A549 (cell line): ENCODE measurements at regions not wholly inside any gene's neighbourhood (a gene's known extent, or its start where the extent isn't known, plus 50 kb on each side); places are given as distances from the start of the nearest gene placed in this dataset.

ENCODE experiments used
- CHD4 ChIP-seq: fragments of 200-600 bp; sonication (generic); IDR thresholded peaks from 2 replicates; pipeline ENCODE4 v1.6.1; 2016; ENCODE audit warnings: antibody characterized with exemption, mild to moderate bottlenecking, borderline replicate concordance
- JUN ChIP-seq, 2 experiments: fragments of >200 bp; sonication (Bioruptor Twin); formaldehyde crosslinking; IDR thresholded peaks; 2 replicates in 1 of 2; 3 replicates in 1 of 2; pipeline ENCODE4 v1.6.1; 2016 to 2017
- MYC ChIP-seq: IDR thresholded peaks from 2 replicates; pipeline ENCODE4 v1.6.1; 2012; ENCODE audit warnings: mild to moderate bottlenecking, inconsistent platforms, low read length, improper control_type of control experiment, borderline replicate concordance
- POLR2A ChIP-seq: IDR thresholded peaks from 2 replicates; pipeline ENCODE4 v1.6.1; 2012; ENCODE audit warnings: mild to moderate bottlenecking, low read length
- RFX5 ChIP-seq: fragments of 450-650 bp; IDR thresholded peaks from 2 replicates; pipeline ENCODE4 v1.7.1; 2014; ENCODE audit warnings: antibody characterized with exemption, mild to moderate bottlenecking, moderate library complexity
- SREBF2 ChIP-seq: fragments of 450-650 bp; IDR thresholded peaks from 2 replicates; pipeline ENCODE4 v1.6.1; 2014; ENCODE audit warnings: mild to moderate bottlenecking, moderate library complexity
- TF ChIP-seq, protein P1 (sequence below): fragments of >200 bp; sonication (Bioruptor Twin); formaldehyde crosslinking; IDR thresholded peaks from 3 replicates; pipeline ENCODE4 v1.5.1; 2016
- TF ChIP-seq, protein P2 (sequence below): IDR thresholded peaks from 2 replicates; pipeline ENCODE4 v1.6.1; 2012

GRCh38 chr2:222769446-222769845 lies 91.4 kb upstream of the ACSL3 start:
- TF ChIP-seq, protein P1, sequence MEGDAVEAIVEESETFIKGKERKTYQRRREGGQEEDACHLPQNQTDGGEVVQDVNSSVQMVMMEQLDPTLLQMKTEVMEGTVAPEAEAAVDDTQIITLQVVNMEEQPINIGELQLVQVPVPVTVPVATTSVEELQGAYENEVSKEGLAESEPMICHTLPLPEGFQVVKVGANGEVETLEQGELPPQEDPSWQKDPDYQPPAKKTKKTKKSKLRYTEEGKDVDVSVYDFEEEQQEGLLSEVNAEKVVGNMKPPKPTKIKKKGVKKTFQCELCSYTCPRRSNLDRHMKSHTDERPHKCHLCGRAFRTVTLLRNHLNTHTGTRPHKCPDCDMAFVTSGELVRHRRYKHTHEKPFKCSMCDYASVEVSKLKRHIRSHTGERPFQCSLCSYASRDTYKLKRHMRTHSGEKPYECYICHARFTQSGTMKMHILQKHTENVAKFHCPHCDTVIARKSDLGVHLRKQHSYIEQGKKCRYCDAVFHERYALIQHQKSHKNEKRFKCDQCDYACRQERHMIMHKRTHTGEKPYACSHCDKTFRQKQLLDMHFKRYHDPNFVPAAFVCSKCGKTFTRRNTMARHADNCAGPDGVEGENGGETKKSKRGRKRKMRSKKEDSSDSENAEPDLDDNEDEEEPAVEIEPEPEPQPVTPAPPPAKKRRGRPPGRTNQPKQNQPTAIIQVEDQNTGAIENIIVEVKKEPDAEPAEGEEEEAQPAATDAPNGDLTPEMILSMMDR, result no peak
- TF ChIP-seq, protein P2, sequence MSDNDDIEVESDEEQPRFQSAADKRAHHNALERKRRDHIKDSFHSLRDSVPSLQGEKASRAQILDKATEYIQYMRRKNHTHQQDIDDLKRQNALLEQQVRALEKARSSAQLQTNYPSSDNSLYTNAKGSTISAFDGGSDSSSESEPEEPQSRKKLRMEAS, result no peak
- TF ChIP-seq CHD4 (no peak), RFX5 (no peak), SREBF2 (no peak), JUN (IDR thresholded peaks at IDR 0.05) (no peak), POLR2A (no peak), MYC (no peak)
